Duodenal mucosa (tissue), 2 donors: ENCODE measurements at regions not wholly inside any gene's neighbourhood (a gene's known extent, or its start where the extent isn't known, plus 50 kb on each side); places are given as distances from the start of the nearest gene placed in this dataset.

Experiments used
- H3K27ac ChIP-seq: one replicate; pipeline ENCODE4 v1.7.0; 2013; ENCODE audit warnings: low read depth, low read length
- H3K27me3 ChIP-seq, 2 donors: one replicate each; pipeline ENCODE4 v1.7.0; 2013; ENCODE audit warnings: low read length in 2 of 2, control low read depth in 1 of 2; ENCODE audit not compliant: insufficient read depth in 2 of 2, control insufficient read depth in 1 of 2
- H3K36me3 ChIP-seq, 2 donors: one replicate each; pipeline ENCODE4 v1.7.0; 2013; ENCODE audit warnings: low read length in 2 of 2, control low read depth in 1 of 2; ENCODE audit not compliant: insufficient read depth in 2 of 2, control insufficient read depth in 1 of 2
- H3K4me1 ChIP-seq, 2 donors: one replicate each; pipeline ENCODE4 v1.7.0; 2013; ENCODE audit warnings: low read length in 2 of 2, control low read depth in 1 of 2; ENCODE audit not compliant: insufficient read depth in 2 of 2, control insufficient read depth in 1 of 2
- H3K4me3 ChIP-seq, 2 donors: one replicate each; pipeline ENCODE4 v1.7.0; 2013; ENCODE audit warnings: low read length in 2 of 2, low read depth in 1 of 2
- H3K9ac ChIP-seq, 2 donors: one replicate each; pipeline ENCODE4 v1.7.0; 2013; ENCODE audit warnings: low read length in 2 of 2, low read depth in 1 of 2
- H3K9me3 ChIP-seq, 2 donors: one replicate each; pipeline ENCODE4 v1.7.0; 2013; ENCODE audit warnings: low read length in 2 of 2, control low read depth in 1 of 2; ENCODE audit not compliant: control insufficient read depth in 1 of 2

- Histone ChIP-seq H3K9ac (no peak overlapping the region), H3K4me3 (no peak overlapping the region), H3K27ac (no peak overlapping the region), H3K4me1 (no peaks in the 10 kb centered on the region), H3K36me3 (no peaks in the 10 kb centered on the region), H3K27me3 (no peaks in the 10 kb centered on the region), H3K9me3 (no peaks in the 10 kb centered on the region)
These were observed 77.8 kb upstream of the PRMT6 start for GRCh38 chr1:106978477-106979322.

- no peak overlapping the region for H3K4me3 ChIP-seq
- no peaks in the 10 kb centered on the region for H3K27me3 ChIP-seq
- H3K4me1 ChIP-seq: no peaks in the 10 kb centered on the region
- H3K9ac ChIP-seq: no peak overlapping the region
- H3K9me3 ChIP-seq: no peaks in the 10 kb centered on the region
- H3K27ac ChIP-seq: no peak overlapping the region
- no peaks in the 10 kb centered on the region for H3K36me3 ChIP-seq
These were observed 77.1 kb upstream of the PRMT6 start for GRCh38 chr1:106979371-106979770.

GRCh38 chr1:106980121-106980520, 76.4 kb upstream of the PRMT6 start:
- Histone ChIP-seq H3K27me3 (no peaks in the 10 kb centered on the region), H3K9me3 (no peaks in the 10 kb centered on the region), H3K4me1 (no peaks in the 10 kb centered on the region), H3K4me3 (no peak overlapping the region), H3K36me3 (no peaks in the 10 kb centered on the region), H3K9ac (no peak overlapping the region), H3K27ac (no peak overlapping the region)

GRCh38 chr1:106984801-106985200, 71.7 kb upstream of the PRMT6 start:
- Histone ChIP-seq H3K27ac (no peak overlapping the region), H3K27me3 (no peaks in the 10 kb centered on the region), H3K4me1 (no peaks in the 10 kb centered on the region), H3K9me3 (no peaks in the 10 kb centered on the region), H3K36me3 (no peaks in the 10 kb centered on the region), H3K4me3 (no peak overlapping the region), H3K9ac (no peak overlapping the region)

GRCh38 chr1:106986603-106987002, 69.9 kb upstream of the PRMT6 start:
- H3K36me3 ChIP-seq: no peaks in the 10 kb centered on the region
- no peak overlapping the region for H3K27ac ChIP-seq
- H3K4me1 ChIP-seq: no peaks in the 10 kb centered on the region
- H3K4me3 ChIP-seq: no peak overlapping the region
- H3K9me3 ChIP-seq: no peaks in the 10 kb centered on the region
- no peak overlapping the region for H3K9ac ChIP-seq
- no peaks in the 10 kb centered on the region for H3K27me3 ChIP-seq

- Histone ChIP-seq H3K9me3 (no peaks in the 10 kb centered on the region), H3K27me3 (no peaks in the 10 kb centered on the region), H3K4me1 (no peaks in the 10 kb centered on the region), H3K9ac (no peak overlapping the region), H3K36me3 (no peaks in the 10 kb centered on the region), H3K27ac (no peak overlapping the region), H3K4me3 (no peak overlapping the region)
These were observed 60.5 kb upstream of the PRMT6 start for GRCh38 chr1:106995970-106996369.

GRCh38 chr1:106998431-106999002, 58.0 kb upstream of the PRMT6 start:
- Histone ChIP-seq H3K9ac (no peak overlapping the region), H3K27me3 (no peaks in the 10 kb centered on the region), H3K4me1 (no peaks in the 10 kb centered on the region), H3K9me3 (no peaks in the 10 kb centered on the region), H3K27ac (no peak overlapping the region), H3K4me3 (no peak overlapping the region), H3K36me3 (no peaks in the 10 kb centered on the region)

GRCh38 chr1:107000902-107001301, 55.6 kb upstream of the PRMT6 start:
- Histone ChIP-seq H3K4me1 (no peaks in the 10 kb centered on the region), H3K27me3 (no peaks in the 10 kb centered on the region), H3K9me3 (no peaks in the 10 kb centered on the region), H3K4me3 (no peak overlapping the region), H3K9ac (no peak overlapping the region), H3K36me3 (no peaks in the 10 kb centered on the region), H3K27ac (no peak overlapping the region)

- Histone ChIP-seq H3K4me1 (no peaks in the 10 kb centered on the region), H3K27ac (no peak overlapping the region), H3K9me3 (no peaks in the 10 kb centered on the region), H3K27me3 (no peaks in the 10 kb centered on the region), H3K9ac (no peak overlapping the region), H3K36me3 (no peaks in the 10 kb centered on the region), H3K4me3 (no peak overlapping the region)
These were observed 52.5 kb upstream of the PRMT6 start for GRCh38 chr1:107003972-107004371.

GRCh38 chr1:107004421-107004820, 52.1 kb upstream of the PRMT6 start:
- Histone ChIP-seq H3K9ac (no peak overlapping the region), H3K36me3 (no peaks in the 10 kb centered on the region), H3K27ac (no peak overlapping the region), H3K4me1 (no peaks in the 10 kb centered on the region), H3K27me3 (no peaks in the 10 kb centered on the region), H3K4me3 (no peak overlapping the region), H3K9me3 (no peaks in the 10 kb centered on the region)
